ENCODE measurements at regions not wholly inside any gene's neighbourhood (a gene's known extent, or its start where the extent isn't known, plus 50 kb on each side); places are given as distances from the start of the nearest gene placed in this dataset.

DNA sequence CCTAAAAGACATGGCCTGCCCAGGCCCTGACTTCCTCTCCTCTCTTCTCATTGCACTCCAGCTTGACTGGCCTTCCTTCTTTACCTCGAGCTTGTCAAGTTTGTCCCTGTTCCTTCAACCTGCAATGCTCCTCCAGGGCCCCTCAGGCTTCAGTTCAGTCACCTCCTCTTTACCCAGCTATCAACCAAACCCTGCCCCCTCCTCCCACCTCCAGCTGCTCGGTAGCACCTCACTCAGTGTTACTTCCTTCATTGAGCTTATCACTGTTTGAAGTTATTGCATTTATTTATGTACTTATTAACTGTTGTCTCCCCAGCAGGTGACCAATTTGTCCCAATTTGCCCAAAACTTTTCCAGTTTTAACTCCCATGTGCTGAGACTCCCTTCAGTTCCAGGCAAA, 95.8 kb upstream of the UBE2E1 start:
- DNase-seq (ENCODE audit: low read depth, low spot score): no peak
- no peak overlapping the region for H3K4me3 ChIP-seq (ENCODE audit: low read depth, low read length)
- ChIA-PET CTCF (no interaction called here), POLR2A (interaction anchor here (0.9 kb wide), 1 partner anchor 19 kb away, joined by 4 read pairs; no protein-coding TSS in a partner anchor)
- no peaks in the 10 kb centered on the region for H3K27me3 ChIP-seq (ENCODE audit: control insufficient read depth, insufficient read depth, low read length)
- TF ChIP-seq CTCF (IDR thresholded peaks at IDR 0.05; ENCODE audit: low read depth, low read length): no peak
- H3K27ac ChIP-seq (ENCODE audit: low read depth, low read length): no peak overlapping the region
- 0 out of 2 replicates have a peak, but pooled peaks cover 4% of the 10 kb centered on the region for H3K9me3 ChIP-seq (ENCODE audit: control insufficient read depth, insufficient read depth, low read length)

- peak; percentile 92 for DNase-seq (ENCODE audit: low read depth, low spot score)
- POLR2A ChIA-PET: interaction anchor here (0.6 to 0.9 kb wide), 3 partner anchors 18 to 259 kb away, joined by 3 to 5 read pairs (median 4); partner anchors contain the start of genes NKIRAS1 and RPL15
- no peaks in the 10 kb centered on the region for H3K27me3 ChIP-seq (ENCODE audit: control insufficient read depth, insufficient read depth, low read length)
- 0 out of 2 replicates have a peak, but pooled peaks cover 4% of the 10 kb centered on the region for H3K9me3 ChIP-seq (ENCODE audit: control insufficient read depth, insufficient read depth, low read length)
- no peak overlapping the region for H3K27ac ChIP-seq (ENCODE audit: low read depth, low read length)
- CTCF ChIA-PET: interaction anchor here (1.3 kb wide), 1 partner anchor 178 kb away, joined by 4 read pairs; no protein-coding TSS in a partner anchor
- H3K4me3 ChIP-seq (ENCODE audit: low read depth, low read length): no peak overlapping the region
- TF ChIP-seq CTCF (IDR thresholded peaks at IDR 0.05; ENCODE audit: low read depth, low read length): no peak
Measured at GRCh38 chr3:23710555-23710954, 95.2 kb upstream of the UBE2E1 start.

DNA sequence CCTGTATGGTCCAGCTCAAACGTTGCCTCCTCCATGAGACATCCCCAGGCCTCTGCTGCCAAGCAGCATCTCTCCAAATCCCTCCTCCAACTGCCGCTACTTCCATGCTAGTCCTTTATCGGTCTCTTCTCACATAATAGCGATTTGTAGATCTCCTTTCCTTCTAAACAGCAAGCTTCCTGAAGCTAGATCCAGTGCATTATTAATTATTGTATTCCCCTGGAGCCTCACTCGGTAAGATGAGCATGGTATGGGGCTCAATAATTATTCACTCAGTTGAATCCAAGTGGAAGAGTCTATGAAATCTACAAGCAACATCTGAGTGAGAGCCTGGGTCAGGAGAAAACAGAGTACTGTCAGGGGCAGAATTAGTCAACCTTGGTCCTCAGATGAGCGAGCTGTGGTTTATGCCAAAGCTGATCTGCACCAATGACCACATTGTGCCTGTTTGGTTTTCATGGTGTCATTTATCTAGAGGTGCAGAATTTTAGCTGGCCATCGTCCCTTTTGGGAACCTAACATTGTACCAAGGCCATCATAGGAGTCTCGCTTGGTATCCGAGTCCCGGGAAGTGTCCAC, 93.8 kb upstream of the UBE2E1 start:
- no peaks in the 10 kb centered on the region for H3K27me3 ChIP-seq (ENCODE audit: control insufficient read depth, insufficient read depth, low read length)
- TF ChIP-seq CTCF (IDR thresholded peaks at IDR 0.05; ENCODE audit: low read depth, low read length): no peak
- no peak for DNase-seq (ENCODE audit: low read depth, low spot score)
- CTCF ChIA-PET: no interaction called here
- no peak overlapping the region for H3K4me3 ChIP-seq (ENCODE audit: low read depth, low read length)
- H3K27ac ChIP-seq (ENCODE audit: low read depth, low read length): no peak overlapping the region
- POLR2A ChIA-PET: no interaction called here
- H3K9me3 ChIP-seq (ENCODE audit: control insufficient read depth, insufficient read depth, low read length): no peaks in the 10 kb centered on the region

DNA sequence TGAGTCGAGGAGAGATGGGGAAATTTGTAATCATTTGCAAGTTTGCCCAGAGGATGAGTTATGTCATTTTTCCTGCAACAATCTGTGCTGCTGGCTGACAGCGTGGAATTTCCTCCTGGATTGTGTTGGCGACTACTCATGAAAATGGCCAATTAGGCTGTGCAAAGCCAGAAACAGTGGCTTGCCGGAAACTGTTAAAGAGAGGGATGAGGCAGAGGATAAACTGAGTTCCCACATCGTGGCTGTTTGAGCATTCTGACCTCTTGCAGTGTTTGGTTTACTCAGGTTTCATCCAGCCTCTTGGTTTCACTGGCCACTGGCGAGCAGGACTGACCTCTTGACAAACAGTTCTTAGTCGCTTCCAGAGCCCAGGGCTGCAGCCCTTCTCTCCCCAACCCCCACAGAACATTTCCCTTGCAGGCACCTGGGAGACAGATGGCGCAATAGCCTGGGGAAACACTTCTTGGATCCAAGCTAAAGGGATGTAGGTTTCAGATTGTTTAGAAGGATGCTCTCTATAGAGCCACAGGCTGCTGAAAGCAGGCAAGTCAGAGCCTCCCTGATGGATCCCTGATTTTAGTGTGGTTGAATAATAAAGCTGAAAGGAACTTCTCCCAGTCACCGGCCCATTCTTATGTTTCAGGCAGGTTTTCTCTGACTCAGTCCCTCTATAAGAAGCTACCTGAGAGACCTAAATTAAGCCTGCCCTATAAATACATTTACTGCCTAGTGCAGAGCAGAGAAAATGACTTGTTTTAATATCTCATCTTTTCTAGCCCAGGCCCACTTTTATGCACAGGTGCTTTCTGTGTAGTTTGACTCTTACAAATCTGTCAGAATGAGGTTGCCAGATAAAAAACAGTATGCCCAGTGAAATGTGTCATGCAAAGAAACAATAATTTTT, 92.8 kb upstream of the UBE2E1 start:
- peak; percentile 81 for DNase-seq (ENCODE audit: low read depth, low spot score)
- TF ChIP-seq CTCF (IDR thresholded peaks at IDR 0.05; ENCODE audit: low read depth, low read length): 0 out of 2 replicates have a peak, but pooled peaks have one; percentile 3
- ChIA-PET POLR2A (interaction anchor here (0.6 to 1.6 kb wide), 3 partner anchors 16 to 50 kb away, joined by 4 read pairs; no protein-coding TSS in a partner anchor), CTCF (interaction anchor here (0.6 to 1.1 kb wide), 3 partner anchors 86 to 176 kb away, joined by 3 read pairs; no protein-coding TSS in a partner anchor)
- peak overlapping the region; percentile 4 for H3K27ac ChIP-seq (ENCODE audit: low read depth, low read length)
- H3K4me3 ChIP-seq (ENCODE audit: low read depth, low read length): no peak overlapping the region; the same call in 1 of the 2 replicates
- no peaks in the 10 kb centered on the region for H3K27me3 ChIP-seq (ENCODE audit: control insufficient read depth, insufficient read depth, low read length)
- no peaks in the 10 kb centered on the region for H3K9me3 ChIP-seq (ENCODE audit: control insufficient read depth, insufficient read depth, low read length)

All from AG04450 (cell line).